ENCODE measurements at regions not wholly inside any gene's neighbourhood (a gene's known extent, or its start where the extent isn't known, plus 50 kb on each side); places are given as distances from the start of the nearest gene placed in this dataset.
A peak's percentile ranks its signal among the peaks of the same experiment; 100 is the strongest.

- no peak overlapping the region for H3K4me3 ChIP-seq
- intact Hi-C loops (cut with DNase I), result no loop called here
- H3K27me3 ChIP-seq, result no peaks in the 10 kb centered on the region
- no peaks in the 10 kb centered on the region for H3K36me3 ChIP-seq
- TF ChIP-seq CTCF (IDR thresholded peaks at IDR 0.05), result peak; percentile 6
- H3K27ac ChIP-seq, result peak overlapping the region; percentile 86
- peaks cover 38% of the 10 kb centered on the region for H3K4me1 ChIP-seq
- H3K9me3 ChIP-seq, result no peaks in the 10 kb centered on the region
- ATAC-seq (peak; percentile 78), DNase-seq (peak; percentile 86)
Measured at GRCh38 chr12:14257734-14258574, 107.5 kb upstream of the ATF7IP start.

- ATAC-seq, result no peak
- no peak for DNase-seq
Measured at GRCh38 chr12:14258575-14258940, 106.9 kb upstream of the ATF7IP start.

GRCh38 chr12:14259481-14260010 lies 105.9 kb upstream of the ATF7IP start:
- Histone ChIP-seq H3K27me3 (no peaks in the 10 kb centered on the region), H3K4me1 (peaks cover 38% of the 10 kb centered on the region), H3K27ac (peak overlapping the region; percentile 93), H3K36me3 (no peaks in the 10 kb centered on the region), H3K9me3 (no peaks in the 10 kb centered on the region), H3K4me3 (no peak overlapping the region)
- no peak for TF ChIP-seq CTCF (IDR thresholded peaks at IDR 0.05)
- intact Hi-C loops (cut with DNase I), result no loop called here
- ATAC-seq (no peak), DNase-seq (no peak)

More at GRCh38 chr12:14258575-14258940, 106.9 kb upstream of the ATF7IP start:
- peaks cover 38% of the 10 kb centered on the region for H3K4me1 ChIP-seq
- H3K27me3 ChIP-seq, result no peaks in the 10 kb centered on the region
- intact Hi-C loops (cut with DNase I), result no loop called here
- H3K27ac ChIP-seq, result peak overlapping the region; percentile 86
- H3K36me3 ChIP-seq, result no peaks in the 10 kb centered on the region
- no peaks in the 10 kb centered on the region for H3K9me3 ChIP-seq
- no peak overlapping the region for H3K4me3 ChIP-seq
- no peak for TF ChIP-seq CTCF (IDR thresholded peaks at IDR 0.05)

GRCh38 chr12:14260011-14260993 lies 105.2 kb upstream of the ATF7IP start:
- Histone ChIP-seq H3K36me3 (no peaks in the 10 kb centered on the region), H3K27ac (peak overlapping the region; percentile 93), H3K4me3 (peak overlapping the region; percentile 18), H3K27me3 (no peaks in the 10 kb centered on the region), H3K9me3 (no peaks in the 10 kb centered on the region), H3K4me1 (peaks cover 38% of the 10 kb centered on the region)
- no peak for TF ChIP-seq CTCF (IDR thresholded peaks at IDR 0.05)
- ATAC-seq, result peak; percentile 67
- intact Hi-C loops (cut with DNase I), result no loop called here
- DNase-seq, result peak; percentile 95

- no peaks in the 10 kb centered on the region for H3K9me3 ChIP-seq
- peaks cover 38% of the 10 kb centered on the region for H3K4me1 ChIP-seq
- H3K27me3 ChIP-seq, result no peaks in the 10 kb centered on the region
- intact Hi-C loops (cut with DNase I), result no loop called here
- no peaks in the 10 kb centered on the region for H3K36me3 ChIP-seq
- no peak for DNase-seq
- peak overlapping the region; percentile 93 for H3K27ac ChIP-seq
- no peak overlapping the region for H3K4me3 ChIP-seq
- TF ChIP-seq CTCF (IDR thresholded peaks at IDR 0.05), result no peak
- ATAC-seq, result no peak
Measured at GRCh38 chr12:14261096-14261495, 104.4 kb upstream of the ATF7IP start.
